Skin of body (tissue), 1 donor: ENCODE measurements at regions not wholly inside any gene's neighbourhood (a gene's known extent, or its start where the extent isn't known, plus 50 kb on each side); places are given as distances from the start of the nearest gene placed in this dataset.
"Not testable (repeated sequence)": the region's sequence is repeated elsewhere in the genome, so short reads cannot be mapped to it uniquely, and the experiment has no call there.

Experiments used
- DNase-seq: peaks from one replicate; lab custom pipeline; 2025; lab: John Stamatoyannopoulos, UW

DNA sequence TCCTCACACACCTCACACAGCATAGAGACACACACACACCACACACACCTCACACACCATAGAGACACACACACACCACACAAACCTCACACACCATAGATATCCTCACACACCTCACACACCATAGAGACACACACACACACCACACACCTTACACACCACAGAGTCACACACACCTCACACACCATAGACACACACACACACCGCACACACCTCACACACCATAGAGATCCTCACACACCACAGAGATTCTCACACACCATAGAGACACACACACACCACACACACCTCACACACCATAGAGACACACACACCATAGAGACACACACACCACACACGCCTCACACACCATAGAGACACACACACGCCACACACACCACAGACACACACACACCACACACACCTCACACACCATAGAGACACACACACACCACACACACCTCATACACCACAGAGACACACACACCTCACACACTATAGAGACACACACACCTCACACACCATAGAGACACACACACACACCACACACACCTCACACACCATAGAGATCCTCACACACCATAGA lies 270.6 kb downstream of the CYRIA start:
- no peak for DNase-seq

DNA sequence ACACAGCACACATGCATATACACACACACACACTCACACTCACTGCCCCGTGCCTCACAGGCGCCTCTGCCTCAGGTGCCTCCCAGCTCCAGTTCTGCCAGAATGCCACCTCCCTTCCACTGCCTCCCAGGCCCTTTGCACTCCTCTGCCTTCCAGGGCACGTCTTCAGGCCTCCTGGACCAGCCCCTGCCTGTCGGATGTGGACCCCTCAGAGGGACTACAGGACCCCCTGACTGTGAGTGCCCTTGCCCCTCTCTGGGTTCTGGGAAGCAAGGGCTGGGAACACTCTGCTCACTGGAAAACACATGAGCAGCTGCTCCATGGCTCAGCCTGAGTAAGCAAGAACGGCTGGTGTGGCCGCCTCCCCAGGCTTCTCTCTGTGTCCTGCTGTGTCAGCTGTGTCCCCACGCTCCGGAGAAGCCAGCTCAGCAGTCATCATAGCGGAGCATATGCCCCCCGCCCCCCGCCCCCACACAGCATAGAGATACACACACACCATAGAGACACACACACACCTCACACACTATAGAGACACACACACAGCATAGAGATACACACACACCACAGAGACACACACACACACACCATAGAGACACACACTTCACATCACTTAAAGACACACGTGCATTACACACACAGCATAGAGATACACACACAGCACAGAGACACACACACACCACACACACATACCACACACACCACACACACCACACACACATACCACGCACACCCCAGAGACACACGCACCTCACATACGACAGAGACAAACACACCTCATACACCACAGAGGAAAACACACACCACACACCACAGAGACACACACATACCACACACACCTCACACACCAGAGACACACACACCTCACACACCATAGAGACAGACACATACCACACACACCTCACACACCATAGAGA lies 271.3 kb downstream of the CYRIA start:
- DNase-seq, result no peak

DNA sequence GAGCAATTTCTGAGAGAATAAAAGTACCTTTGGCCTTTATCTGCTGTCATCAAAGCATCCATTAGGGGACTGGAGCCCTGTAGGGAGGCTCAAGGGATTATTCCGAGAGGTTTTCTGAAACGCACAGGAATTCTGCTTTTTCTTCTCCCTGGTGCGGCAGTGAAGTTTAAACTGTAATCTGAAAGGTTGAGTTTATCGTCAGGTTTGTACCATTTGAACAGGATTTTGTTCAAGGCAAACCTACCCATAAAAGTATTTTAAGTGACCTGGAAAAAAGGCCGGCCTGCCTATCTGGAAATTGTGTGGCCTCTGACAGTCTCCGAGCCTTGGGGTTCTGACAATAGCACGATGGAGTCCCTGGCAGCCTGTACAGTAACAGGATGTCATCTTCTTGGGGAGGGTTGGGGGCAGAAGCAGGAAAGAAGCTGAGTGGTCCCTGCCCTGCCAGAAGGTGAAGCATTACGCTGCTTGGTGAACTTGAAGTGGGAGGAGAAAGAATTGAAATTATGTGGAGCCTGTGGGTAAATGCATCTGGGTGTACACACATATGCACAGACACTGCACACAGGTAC lies 272.0 kb downstream of the CYRIA start:
- no peak for DNase-seq

DNA sequence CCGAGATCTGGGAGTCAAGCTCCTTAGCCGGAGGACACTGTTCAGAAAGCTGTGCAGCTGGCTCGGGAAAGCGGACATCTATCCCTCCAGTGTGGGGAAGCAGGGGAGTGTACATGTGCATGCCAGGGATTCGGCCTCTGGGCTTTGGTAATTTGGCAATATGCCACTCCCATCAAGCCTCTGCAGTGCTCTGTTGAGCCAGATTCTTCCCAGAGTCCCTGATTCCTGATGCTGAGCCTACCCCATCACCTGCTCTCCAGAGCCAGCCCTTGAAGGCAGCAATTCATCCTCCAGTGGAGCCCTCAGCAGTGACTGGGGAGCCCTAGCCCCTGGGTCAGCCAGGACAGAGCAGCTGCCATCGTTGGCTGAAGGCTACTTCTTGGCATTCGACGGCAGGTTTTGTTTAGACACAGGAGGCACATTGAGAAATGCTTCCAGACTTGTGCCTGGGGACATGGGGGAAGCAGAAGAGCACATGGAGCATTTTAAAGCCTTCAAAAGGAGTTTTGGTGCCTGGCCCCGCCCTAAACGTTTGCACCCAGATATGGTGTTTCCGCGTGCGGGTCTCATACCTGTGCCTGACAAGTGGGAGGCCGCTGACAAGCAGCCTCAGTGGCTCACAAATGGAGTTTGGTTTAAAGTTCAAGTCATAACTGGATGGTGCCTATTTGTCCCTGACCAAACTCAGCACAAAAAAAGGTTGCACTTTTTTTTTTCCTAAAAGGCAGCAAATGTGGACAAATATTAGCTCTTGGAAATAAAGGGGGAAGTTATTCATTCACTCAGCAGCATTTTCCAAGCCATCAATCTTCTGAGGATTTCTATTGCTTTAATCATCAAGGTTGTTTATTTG lies 272.8 kb downstream of the CYRIA start:
- DNase-seq, result no peak

DNA sequence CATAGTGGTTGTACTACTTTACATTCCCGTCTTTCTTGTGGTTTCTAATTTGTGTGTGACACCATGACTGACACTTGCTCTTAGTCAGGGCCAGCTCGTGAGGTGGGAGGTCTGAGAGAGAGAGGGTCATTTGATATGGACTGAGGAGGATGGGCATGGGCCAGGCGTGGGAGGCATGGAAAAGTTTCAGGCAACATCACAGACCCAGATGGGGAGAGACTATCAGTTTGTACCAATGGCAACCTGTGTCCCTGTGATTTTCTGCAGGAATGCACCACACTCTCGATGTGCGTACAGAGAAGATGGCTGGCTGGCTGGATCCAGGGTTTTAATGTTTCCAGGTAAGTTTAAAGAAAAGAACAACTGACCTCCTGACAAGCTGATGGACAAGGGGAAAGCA lies 273.6 kb downstream of the CYRIA start:
- DNase-seq, result no peak

DNA sequence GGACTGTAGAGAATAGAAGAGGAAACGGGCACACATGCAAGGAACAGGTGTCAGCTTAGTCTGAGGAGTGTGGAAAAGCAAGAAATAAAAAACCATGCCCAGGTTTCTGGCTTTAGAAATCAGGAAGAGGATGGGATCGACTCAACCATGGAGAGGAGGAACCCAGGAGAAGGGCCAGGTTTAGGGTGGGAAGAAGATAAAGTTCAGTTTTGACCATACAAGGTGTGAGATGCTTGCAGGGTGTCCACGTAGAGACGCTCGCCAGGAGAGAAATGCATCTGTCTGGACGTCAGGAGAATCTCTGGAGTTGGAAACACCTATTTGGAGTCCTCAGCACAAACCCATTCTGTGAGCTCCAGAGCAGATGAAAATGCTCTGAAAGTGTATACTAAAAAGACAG lies 275.1 kb downstream of the CYRIA start:
- no peak for DNase-seq

DNA sequence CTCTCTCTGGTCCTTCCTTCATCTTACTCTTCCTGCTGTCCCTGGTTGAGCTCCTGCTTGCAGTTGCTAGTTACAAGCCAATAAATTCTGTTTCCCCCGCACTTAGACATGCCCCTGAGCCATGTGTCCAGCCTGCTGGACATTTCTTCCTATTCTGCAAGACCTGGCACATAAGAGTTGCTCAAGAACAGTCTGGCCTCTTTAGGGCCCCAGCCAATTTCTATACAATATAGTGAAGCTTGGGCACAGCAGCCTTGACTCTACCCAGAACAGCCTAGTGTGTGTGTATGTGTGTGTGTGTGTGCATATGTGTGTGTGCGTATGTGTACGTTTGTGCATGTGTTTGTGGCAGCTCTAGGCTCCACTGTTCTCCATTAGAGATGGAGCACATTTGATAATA lies 276.0 kb downstream of the CYRIA start:
- no peak for DNase-seq

DNA sequence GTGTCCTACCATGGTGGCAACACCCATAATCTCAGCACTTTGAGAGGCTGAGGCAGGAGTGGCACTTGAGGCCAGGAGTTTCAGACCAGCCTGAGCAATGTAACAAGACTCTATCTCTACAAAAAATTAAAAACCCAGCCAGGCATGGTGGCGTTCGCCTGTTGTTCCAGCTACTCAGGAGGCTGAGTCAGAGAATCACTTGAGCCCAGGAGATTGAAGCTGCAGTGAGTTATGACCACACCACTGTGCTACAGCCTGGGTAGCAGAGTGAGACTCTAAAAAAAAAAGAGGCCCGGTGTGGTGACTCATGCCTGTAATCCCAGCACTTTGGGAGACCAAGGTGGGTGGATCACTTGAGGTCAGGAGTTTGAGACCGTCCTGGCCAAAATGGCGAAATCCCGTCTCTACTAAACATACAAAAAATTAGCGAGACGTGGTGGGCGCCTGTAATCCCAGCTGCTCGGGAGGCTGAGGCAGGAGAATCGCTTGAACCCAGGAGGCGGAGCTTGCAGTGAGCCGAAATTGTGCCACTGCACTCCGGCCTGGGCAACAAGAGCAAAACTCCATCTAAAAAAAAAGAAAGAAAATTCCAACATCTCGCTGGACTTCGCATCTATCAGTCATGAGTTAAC lies 277.3 kb downstream of the CYRIA start:
- DNase-seq, result not testable (repeated sequence)

DNA sequence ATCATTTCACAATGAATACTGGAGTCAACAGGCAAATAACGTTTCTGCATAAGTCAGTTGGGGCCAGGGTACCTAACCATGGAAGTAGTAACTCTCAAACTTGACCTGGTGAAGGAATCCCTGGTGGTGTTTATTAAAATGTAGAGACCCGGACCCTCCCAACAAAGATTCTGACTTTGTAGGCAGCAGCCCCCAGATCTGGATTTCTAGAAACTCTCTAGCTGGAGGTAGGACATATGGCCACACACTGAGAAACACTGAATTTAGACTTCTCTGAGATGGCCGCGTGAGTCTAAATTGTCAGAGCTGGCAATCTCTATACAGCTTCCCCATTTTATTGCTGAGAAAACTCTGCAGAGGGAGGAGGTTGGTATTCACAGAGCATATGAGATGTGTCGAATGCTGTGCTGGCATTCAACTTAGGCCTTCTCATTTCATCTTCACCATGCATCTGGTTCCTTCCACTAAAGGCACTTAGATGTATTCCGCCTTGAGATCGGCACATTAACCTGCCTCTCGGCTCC lies 278.1 kb downstream of the CYRIA start:
- DNase-seq, result no peak

DNA sequence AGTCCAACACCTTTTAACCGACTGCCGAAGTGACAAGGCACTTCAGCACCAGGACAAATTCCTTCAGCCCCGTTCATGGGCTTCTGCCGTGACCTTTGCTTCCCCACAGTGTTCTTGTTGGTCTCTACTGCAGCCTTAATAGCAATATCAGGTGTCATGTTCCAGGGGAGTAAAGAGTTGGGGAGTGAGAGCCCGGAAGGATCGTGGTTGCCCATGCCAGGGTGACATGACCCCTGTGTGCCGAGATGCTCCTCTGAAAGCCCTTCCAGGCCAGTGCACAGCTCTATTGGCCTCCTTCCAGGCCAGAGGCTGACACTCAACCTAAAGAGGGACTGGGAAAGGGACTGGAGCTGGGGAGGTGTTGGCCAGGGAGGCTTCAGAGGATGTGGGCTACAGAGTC lies 279.2 kb downstream of the CYRIA start:
- DNase-seq, result no peak

DNA sequence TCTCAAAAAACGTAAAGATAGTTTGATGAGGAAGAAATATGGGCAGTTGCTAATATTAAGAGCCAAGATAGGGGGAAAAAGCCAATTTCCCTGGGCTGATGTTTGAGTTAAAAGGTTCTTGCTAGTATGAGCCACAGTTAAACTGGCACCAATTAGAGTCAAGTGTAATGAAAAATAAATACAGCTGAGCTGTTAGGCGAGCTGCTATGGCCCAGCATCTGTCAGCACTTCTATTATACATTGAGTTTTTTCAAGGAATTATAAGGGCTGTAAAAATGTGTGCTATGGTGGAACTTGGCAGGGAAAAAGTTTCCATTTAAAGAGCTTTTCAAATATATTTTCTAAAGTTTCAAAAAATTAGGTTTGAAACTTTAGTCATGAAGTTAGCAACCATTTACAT lies 279.6 kb downstream of the CYRIA start:
- peak; percentile 17 for DNase-seq

DNA sequence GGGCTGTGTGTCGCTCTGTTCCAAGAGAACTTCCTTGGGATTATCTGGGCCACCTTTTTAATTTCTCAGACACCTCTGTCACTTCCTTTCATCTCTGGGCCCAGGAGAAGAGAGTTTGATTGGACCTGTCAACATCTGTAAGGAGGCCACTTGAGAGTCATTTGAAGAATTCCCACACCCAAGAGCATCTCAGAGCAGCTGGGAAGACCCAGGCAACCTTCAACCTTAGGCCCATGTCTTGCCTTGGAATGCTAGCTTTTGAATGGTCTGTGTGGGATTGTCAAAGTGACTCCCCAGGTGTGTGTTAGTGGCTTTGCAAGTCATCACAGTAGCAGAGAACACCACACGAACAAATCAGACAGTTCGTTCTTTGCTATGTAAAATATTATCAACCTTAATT lies 280.3 kb downstream of the CYRIA start:
- no peak for DNase-seq

DNA sequence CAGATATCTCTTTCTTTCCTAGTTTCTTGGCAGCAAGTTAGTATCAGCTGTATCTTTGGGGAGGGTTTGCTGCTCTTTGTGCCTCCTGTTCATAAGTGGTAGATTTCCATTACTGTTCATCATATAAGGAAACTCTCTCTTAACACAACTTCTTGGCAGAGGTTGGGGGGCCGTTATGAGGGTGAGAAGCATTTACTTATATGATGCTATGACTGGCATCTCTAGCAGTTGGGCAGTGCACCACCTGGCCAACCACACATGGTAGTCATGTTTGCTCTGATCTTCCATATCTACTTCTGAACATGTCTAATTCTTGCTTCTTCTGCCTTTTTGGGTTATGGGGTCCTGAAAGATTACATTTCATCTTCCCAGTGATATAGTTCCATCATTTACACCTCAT lies 282.2 kb downstream of the CYRIA start:
- DNase-seq, result no peak

DNA sequence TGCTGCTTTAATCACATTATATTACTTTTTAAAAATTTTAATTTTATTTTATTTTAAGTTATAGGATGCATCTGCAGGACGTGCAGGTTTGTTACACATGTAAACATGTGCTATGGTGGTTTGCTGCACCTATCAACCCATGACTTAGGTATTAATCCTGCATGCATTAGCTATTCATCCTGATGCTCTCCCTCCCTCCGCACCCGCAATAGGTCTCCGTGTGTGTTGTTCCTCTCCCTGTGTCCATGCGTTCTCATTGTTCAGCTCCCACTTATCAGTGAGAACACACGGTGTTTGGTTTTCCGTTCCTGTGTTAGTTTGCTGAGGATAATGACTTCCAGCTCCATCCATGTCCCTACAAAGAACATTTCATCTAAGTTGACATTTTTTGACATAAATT lies 283.2 kb downstream of the CYRIA start:
- DNase-seq, result no peak

DNA sequence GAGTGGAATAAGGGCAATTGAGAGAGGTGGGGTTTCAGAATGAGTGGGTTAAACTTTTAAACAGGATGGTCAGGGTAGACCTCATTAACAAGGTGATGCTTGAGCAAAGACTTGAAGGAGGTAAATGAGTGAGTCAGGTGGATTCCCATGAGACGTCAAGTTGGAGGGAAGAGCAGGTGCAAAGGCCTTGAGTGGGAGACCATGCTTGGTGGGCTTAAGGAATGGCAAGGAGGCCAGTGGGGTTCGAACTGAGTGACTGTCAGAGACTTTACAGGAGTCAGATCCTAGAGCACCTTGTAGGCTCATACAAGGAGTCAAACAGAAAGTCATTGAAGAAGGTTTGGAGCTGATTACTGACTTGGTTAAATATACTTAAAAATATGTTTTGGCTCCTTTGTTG lies 284.1 kb downstream of the CYRIA start:
- no peak for DNase-seq

DNA sequence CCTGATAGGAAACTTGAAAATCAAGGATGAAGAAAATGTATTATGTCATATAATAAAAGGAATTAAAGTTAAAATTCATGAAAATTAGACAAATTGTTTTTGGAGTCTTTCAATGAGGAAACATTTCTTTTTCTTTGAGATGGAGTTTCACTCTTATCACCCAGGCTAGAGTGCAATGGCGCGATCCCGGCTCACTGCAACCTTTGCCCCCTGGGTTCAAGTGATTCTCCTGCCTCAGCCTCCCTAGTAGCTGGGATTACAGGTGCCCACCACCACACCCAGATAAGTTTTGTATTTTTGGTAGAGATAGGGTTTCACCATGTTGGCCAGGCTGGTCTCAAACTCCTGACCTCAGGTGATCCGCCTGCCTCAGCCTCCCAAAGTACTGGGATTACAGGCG lies 285.7 kb downstream of the CYRIA start:
- DNase-seq, result not testable (repeated sequence)

DNA sequence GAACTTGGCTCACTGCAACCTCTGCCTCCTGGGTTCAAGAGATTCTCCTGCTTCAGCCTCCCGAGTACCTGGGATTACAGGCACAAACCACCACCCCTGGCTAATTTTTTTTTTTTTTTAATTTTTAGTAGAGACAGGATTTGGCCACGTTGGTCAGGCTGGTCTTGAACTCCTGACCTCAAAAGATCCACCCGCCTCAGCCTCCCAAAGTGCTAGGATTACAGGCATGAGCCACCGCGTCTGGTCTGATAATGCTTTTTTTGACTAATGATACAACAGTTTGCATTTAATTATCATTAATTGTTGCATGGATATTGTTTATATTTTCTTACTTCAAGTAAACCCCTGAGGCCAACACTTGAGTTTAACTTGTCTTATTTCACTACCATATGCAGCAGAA lies 286.6 kb downstream of the CYRIA start:
- DNase-seq, result not testable (repeated sequence)

DNA sequence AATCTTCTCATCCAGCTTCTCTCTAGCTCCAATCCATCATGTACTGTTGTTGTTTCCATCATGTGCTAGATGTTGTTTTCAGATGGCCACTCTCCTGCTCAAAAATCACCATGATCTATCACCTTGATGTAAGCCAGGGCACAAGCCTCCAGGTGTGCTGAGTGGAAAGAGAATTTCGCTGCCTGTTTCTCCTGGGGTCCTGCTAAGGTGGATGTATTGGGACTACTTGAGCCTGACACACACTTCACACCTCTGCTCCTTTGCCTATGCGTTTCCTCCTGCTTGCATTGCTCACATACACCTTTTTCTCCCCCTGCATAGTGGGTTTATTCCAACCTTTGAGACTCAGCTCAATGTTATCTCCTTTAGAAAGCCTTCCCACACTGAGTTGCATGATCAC lies 287.6 kb downstream of the CYRIA start:
- DNase-seq, result no peak

DNA sequence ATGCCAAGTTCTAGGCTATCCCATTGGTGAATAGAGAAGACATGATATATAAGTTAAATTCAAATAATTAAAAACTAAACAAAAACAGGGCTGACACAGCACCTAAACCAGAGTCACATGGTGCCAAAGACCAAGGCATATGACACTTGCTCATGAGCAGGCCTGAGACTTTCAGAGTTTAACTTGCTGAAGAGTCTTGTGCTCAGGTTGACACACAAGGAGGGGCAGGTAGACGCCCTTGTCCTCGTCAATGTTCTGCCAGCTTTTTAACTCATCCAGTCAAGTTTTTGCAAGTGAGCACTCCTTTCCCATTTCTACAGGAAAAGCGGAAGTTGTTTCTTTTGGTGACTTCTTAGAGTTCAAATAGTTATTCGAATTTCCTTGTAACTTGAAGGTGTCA lies 289.7 kb downstream of the CYRIA start:
- no peak for DNase-seq

DNA sequence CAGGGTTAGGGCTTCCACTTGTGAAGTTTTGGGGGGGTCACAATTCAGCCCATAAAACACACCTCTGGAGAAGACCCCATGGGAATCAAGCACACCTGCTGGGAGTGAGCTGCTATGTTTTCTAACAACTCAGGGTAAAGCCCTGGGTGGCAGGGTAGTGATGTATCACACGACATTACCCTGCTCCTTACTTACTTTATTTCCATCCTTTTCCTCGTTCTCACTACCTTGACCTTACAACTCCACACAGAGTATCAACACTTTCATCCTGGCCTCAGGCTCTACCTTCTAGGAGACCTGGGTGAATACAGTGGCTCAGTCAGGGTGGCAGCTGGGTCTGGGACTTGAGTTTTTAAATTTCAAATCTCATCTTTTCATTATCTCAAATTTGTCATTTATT lies 290.3 kb downstream of the CYRIA start:
- no peak for DNase-seq

DNA sequence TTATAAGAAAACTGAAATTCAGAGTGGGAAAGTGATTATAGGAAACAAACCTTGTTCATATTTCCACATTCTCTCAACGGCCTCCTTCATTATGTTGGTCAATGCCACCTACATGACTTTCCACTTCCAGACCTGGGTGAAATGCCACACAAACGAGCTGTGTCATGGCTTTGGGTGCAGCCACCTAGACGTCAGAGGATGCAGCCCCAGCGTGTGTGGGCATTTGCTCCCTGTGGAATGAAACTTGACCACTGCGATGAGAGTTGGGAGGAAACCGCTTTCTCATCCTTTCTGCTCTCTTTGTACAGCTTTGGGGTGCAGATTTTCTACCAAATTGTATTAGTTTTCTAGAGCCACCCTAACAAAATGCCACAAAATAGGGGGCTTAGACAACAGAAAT lies 291.0 kb downstream of the CYRIA start:
- DNase-seq, result no peak
